ENCODE measurements at regions not wholly inside any gene's neighbourhood (a gene's known extent, or its start where the extent isn't known, plus 50 kb on each side); places are given as distances from the start of the nearest gene placed in this dataset.

- no peak for TF ChIP-seq CTCF (IDR thresholded peaks at IDR 0.05; ENCODE audit: extremely low read depth, missing control alignments)
- DNase-seq (ENCODE audit: low spot score), result no peak
Measured at GRCh38 chr7:121797657-121798452, 75.1 kb upstream of the PTPRZ1 start.

GRCh38 chr7:121796936-121797656 lies 75.9 kb upstream of the PTPRZ1 start:
- no peak for DNase-seq (ENCODE audit: low spot score)
- no peak for TF ChIP-seq CTCF (IDR thresholded peaks at IDR 0.05; ENCODE audit: extremely low read depth, missing control alignments)

- DNase-seq (ENCODE audit: low spot score), result no peak
- no peak for TF ChIP-seq CTCF (IDR thresholded peaks at IDR 0.05; ENCODE audit: extremely low read depth, missing control alignments)
Measured at GRCh38 chr7:121796381-121796780, 76.6 kb upstream of the PTPRZ1 start.

- DNase-seq (ENCODE audit: low spot score), result no peak
- no peak for TF ChIP-seq CTCF (IDR thresholded peaks at IDR 0.05; ENCODE audit: extremely low read depth, missing control alignments)
Measured at GRCh38 chr7:121795736-121796135, 77.2 kb upstream of the PTPRZ1 start.

- no peak for DNase-seq (ENCODE audit: low spot score)
Measured at GRCh38 chr7:121793716-121794115, 79.2 kb upstream of the PTPRZ1 start.

GRCh38 chr7:121777672-121778071 lies 95.3 kb upstream of the PTPRZ1 start:
- no peak for TF ChIP-seq CTCF (IDR thresholded peaks at IDR 0.05; ENCODE audit: extremely low read depth, missing control alignments)
- DNase-seq (ENCODE audit: low spot score), result no peak

More at GRCh38 chr7:121793716-121794115, 79.2 kb upstream of the PTPRZ1 start:
- TF ChIP-seq CTCF (IDR thresholded peaks at IDR 0.05; ENCODE audit: extremely low read depth, missing control alignments), result no peak

- DNase-seq (ENCODE audit: low spot score), result no peak
- TF ChIP-seq CTCF (IDR thresholded peaks at IDR 0.05; ENCODE audit: extremely low read depth, missing control alignments), result no peak
Measured at GRCh38 chr7:121774563-121774962, 98.4 kb upstream of the PTPRZ1 start.

Data from GM20000 (cell line).